Subcutaneous abdominal adipose tissue (tissue), 5 donors: ENCODE measurements at regions not wholly inside any gene's neighbourhood (a gene's known extent, or its start where the extent isn't known, plus 50 kb on each side); places are given as distances from the start of the nearest gene placed in this dataset.

ENCODE experiments used
- H3K27ac ChIP-seq: one replicate; pipeline ENCODE4 v1.7.0; 2013; ENCODE audit warnings: low read depth, mild to moderate bottlenecking, inconsistent platforms, low read length, moderate library complexity
- H3K27me3 ChIP-seq, 5 donors: one replicate each; pipeline ENCODE4 v1.7.0; 2013; ENCODE audit warnings: low read length in 5 of 5, inconsistent platforms in 1 of 5; ENCODE audit not compliant: control insufficient read depth in 5 of 5, insufficient read depth in 4 of 5
- H3K36me3 ChIP-seq, 5 donors: one replicate each; pipeline ENCODE4 v1.7.0; 2013; ENCODE audit warnings: low read length in 5 of 5; ENCODE audit not compliant: control insufficient read depth in 5 of 5, insufficient read depth in 5 of 5
- H3K4me1 ChIP-seq, 5 donors: one replicate each; pipeline ENCODE4 v1.7.0; 2013; ENCODE audit warnings: low read length in 5 of 5, mild to moderate bottlenecking in 3 of 5, moderate library complexity in 1 of 5; ENCODE audit not compliant: control insufficient read depth in 5 of 5, insufficient read depth in 5 of 5
- H3K4me3 ChIP-seq, 5 donors: one replicate each; pipeline ENCODE4 v1.7.0; 2013; ENCODE audit warnings: low read length in 5 of 5, low read depth in 1 of 5
- H3K9ac ChIP-seq, 5 donors: one replicate each; pipeline ENCODE4 v1.7.0; 2013; ENCODE audit warnings: low read length in 5 of 5, mild to moderate bottlenecking in 4 of 5, moderate library complexity in 3 of 5
- H3K9me3 ChIP-seq, 5 donors: one replicate each; pipeline ENCODE4 v1.7.0; 2013; ENCODE audit warnings: low read length in 5 of 5; ENCODE audit not compliant: control insufficient read depth in 5 of 5
- donor health status: healthy.
- donor health status: healthy.
- donor health status: healthy.
- donor health status: healthy.
- donor health status: healthy.

DNA sequence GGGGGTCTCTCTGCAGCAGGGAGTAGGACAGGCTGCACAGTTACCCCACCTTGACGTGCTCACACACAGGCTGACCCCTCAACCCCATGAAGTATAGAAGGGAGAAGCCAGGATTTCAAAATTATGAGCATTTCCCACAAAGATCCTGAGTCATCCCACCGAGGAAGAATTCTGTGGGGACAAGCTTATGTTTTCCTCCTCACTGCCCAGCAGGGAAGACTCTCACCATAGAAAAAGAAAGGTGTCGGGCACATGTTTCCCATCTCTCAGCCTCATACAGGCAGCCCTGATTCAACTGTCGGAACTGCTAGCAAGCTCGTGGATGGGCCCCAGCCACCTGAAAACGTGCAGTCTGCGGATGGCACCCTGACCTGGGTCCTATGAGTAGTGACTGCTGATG lies 499.7 kb upstream of the MKI67 start:
- peaks cover 0 to 1% (median 0%) of the 10 kb centered on the region in 5 donors for H3K4me1 ChIP-seq
- no peaks in the 10 kb centered on the region for H3K9me3 ChIP-seq
- no peak overlapping the region for H3K4me3 ChIP-seq
- no peak overlapping the region for H3K9ac ChIP-seq
- no peaks in the 10 kb centered on the region for H3K36me3 ChIP-seq
- no peak overlapping the region for H3K27ac ChIP-seq
- H3K27me3 ChIP-seq, result peaks cover 0 to 14% (median 4%) of the 10 kb centered on the region in 5 donors

DNA sequence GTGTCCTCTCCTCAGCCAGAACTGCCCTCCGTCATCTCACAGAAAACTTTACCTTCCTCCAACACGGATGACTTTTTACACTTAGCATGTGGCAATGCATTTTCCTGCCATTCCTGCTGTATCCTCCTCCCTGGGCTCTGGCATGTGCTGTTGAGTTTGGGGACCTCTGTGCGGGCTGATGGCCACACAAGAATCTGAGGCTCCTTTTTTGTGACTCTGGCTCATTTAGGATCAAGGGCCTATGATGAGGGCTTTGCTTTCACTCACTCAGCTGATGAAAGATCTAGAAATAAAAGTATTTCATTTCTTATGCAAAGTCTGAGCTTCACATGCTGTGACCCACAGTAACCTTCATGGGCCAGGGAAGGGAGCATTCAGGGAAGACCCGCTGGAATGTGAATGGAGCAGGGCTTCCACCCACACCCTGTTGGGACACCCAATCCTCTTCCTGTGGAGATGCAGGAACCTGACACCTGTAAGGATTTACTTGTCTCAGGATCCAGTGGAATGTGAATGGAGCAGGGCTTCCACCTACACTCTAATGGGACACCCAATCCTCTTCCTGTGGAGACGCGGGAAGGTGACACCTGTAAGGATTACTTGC lies 500.3 kb upstream of the MKI67 start:
- Histone ChIP-seq H3K4me3 (no peak overlapping the region), H3K9me3 (no peaks in the 10 kb centered on the region), H3K27ac (no peak overlapping the region), H3K9ac (no peak overlapping the region), H3K36me3 (no peaks in the 10 kb centered on the region), H3K27me3 (peaks cover 0 to 14% (median 4%) of the 10 kb centered on the region in 5 donors), H3K4me1 (peaks cover 0 to 4% (median 0%) of the 10 kb centered on the region in 5 donors)

DNA sequence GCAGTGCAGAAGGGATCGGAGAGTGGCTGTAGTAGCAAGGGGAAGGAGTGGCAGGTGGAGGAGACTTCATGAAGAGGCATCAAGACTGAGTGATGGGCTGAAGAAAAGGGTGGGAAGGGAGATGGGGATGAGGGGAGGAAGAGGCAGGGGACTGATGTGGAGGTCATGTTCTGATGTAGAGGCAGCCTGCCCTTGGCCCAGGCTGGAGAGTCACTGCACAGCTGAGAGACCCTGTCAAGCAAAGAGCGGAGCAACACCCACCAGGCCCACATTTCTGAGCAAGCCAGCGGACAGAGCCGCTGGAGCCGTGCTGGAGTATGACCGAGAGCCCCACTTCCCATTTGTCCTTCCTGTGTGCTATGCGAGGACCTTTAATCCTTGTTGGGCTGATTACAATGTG lies 501.6 kb upstream of the MKI67 start:
- Histone ChIP-seq H3K9ac (no peak overlapping the region), H3K27ac (no peak overlapping the region), H3K9me3 (no peaks in the 10 kb centered on the region), H3K36me3 (no peaks in the 10 kb centered on the region), H3K4me1 (peaks cover 0 to 7% (median 3%) of the 10 kb centered on the region in 5 donors), H3K4me3 (no peak overlapping the region), H3K27me3 (peaks cover 0 to 14% (median 4%) of the 10 kb centered on the region in 5 donors)

DNA sequence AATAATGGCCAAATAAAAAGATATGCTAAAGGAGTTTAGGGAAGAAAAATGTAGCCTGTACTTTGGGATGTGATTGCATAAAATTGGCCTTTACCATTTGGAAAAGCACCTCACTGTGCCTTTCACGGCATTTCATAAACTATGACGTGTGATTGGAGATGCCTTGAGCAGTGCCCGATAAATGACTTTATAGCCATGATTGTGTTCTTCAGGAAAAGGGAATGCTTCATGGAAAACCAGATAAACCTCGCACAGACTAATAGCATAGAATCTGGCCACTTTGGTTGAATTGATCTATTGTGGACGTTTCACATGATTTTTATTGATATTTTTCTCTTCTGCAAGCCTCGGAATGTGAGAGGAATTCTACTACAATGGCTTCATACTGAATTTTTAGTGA lies 502.0 kb upstream of the MKI67 start:
- no peak overlapping the region for H3K27ac ChIP-seq
- no peak overlapping the region for H3K9ac ChIP-seq
- no peaks in the 10 kb centered on the region for H3K9me3 ChIP-seq
- H3K4me3 ChIP-seq, result no peak overlapping the region
- peaks cover 0 to 7% (median 3%) of the 10 kb centered on the region in 5 donors for H3K4me1 ChIP-seq
- peaks cover 0 to 11% (median 4%) of the 10 kb centered on the region in 5 donors for H3K27me3 ChIP-seq
- no peaks in the 10 kb centered on the region for H3K36me3 ChIP-seq

DNA sequence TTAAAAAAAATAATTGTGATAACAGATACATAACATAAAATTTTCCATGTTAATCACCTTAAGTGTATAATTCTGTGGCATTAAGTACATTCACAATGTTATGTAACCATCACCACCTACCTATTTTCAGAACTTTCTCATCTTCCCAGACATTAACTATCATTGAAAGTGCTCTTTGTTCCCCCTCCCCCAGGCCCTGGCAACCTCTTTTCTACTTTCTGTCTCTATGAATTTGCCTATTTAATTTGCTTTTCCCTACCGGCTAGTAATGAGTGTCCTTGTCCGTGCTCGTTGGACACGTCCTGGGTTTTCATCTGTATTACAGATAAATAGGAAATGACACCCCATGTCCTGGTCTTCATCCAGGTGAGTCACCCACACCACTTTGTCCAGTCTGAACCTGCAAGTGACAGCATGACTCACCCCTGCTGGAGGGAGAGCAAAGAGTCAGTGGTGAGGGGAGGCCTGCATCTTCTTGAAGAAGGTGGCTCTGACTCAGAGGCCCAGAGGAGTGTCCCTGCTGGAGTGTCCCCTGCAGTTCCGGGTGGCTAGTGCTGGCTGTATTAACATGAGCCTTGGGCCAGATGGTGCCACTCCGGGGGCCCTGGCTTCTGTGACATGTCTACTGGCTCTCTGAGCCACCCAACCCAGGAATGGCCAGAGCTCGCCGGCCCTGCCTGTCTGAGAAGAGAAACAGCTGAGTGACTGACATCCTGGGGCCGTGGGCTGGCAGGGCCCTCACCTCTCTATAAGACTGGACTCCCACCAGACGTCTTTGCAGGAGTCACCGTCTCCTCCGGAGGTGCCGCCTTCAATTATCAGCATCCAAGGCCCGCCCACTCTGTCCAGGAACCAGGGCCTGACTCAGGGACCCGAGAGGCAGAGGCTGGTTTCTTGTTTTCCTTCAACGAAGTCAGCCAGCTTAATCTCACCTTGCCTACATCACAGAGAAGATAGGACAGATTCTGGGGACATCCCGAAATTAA lies 503.2 kb upstream of the MKI67 start:
- H3K4me1 ChIP-seq, result peaks cover 0 to 7% (median 3%) of the 10 kb centered on the region in 5 donors
- H3K36me3 ChIP-seq, result no peaks in the 10 kb centered on the region
- peaks cover 0 to 9% (median 4%) of the 10 kb centered on the region in 5 donors for H3K27me3 ChIP-seq
- H3K9ac ChIP-seq, result no peak overlapping the region
- H3K27ac ChIP-seq, result no peak overlapping the region
- no peaks in the 10 kb centered on the region for H3K9me3 ChIP-seq
- H3K4me3 ChIP-seq, result no peak overlapping the region

DNA sequence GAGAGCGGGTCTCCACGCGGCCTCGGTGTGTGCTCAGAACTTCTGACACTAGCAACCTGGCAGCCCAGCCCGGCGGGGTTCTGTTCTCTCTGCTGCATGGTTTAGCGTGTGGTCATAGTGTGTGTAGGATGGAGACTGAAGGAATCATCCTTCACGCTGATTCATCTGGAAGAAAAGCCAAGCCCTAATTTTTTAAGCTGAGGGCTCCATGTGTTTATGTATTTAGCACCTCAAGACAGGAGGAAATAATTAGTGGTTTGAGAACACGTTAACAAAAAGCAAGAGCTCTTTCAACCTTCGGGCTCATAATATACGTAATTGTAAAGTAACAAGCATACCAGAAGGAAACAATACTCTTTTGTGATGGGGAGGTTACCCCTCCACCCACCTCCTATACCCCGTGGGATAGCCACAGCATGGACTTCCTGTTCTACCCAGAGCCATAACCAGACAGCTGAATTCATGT lies 504.6 kb upstream of the MKI67 start:
- peaks cover 0 to 9% (median 0%) of the 10 kb centered on the region in 5 donors for H3K27me3 ChIP-seq
- H3K4me1 ChIP-seq, result peaks cover 0 to 7% (median 3%) of the 10 kb centered on the region in 5 donors
- H3K9me3 ChIP-seq, result no peaks in the 10 kb centered on the region
- H3K27ac ChIP-seq, result no peak overlapping the region
- no peaks in the 10 kb centered on the region for H3K36me3 ChIP-seq
- no peak overlapping the region for H3K4me3 ChIP-seq
- no peak overlapping the region for H3K9ac ChIP-seq

DNA sequence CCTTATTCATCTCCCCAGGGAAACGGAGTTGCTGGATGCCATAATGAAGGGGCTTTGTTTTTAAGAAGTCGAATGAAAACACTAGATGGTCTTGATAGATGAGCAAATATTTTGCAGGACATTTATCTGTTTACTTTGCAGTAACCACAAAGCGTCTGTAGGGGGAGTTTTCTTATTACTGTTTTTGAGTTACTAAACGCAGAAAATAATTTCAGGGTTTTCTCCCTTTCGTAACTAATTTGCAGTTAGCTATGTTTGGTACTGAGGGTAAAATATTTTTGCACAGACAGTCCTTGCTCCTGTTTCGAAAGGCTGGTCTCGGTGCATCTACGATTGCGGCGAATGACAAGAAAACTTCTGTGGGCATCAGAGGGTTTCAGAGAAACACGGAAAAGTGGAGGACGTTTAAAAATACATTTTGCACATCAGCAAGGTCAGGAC lies 505.6 kb upstream of the MKI67 start:
- no peaks in the 10 kb centered on the region for H3K9me3 ChIP-seq
- peaks cover 0 to 9% (median 0%) of the 10 kb centered on the region in 5 donors for H3K27me3 ChIP-seq
- no peak overlapping the region for H3K27ac ChIP-seq
- H3K4me3 ChIP-seq, result no peak overlapping the region
- no peak overlapping the region for H3K9ac ChIP-seq
- no peaks in the 10 kb centered on the region for H3K36me3 ChIP-seq
- peaks cover 0 to 7% (median 3%) of the 10 kb centered on the region in 5 donors for H3K4me1 ChIP-seq

DNA sequence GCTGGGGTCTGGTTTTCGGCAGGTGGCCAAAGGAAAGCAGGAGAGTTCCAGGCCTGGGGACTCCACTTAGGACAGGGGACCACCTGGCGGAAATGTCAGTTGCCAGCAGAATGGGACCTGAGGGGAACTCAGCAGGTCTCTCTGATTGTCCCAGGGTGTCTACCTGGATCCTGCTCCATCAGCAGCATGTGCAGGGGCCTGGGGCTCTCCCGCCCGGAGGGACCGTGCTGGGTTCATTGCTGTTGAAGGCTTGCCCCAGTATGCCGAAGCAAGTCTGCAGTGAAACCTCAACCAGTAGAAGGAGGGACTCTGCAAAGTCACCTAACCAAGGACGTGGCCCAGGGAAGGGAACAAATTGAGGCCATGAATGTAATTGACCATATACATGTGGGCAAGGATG lies 506.5 kb upstream of the MKI67 start:
- H3K36me3 ChIP-seq, result no peaks in the 10 kb centered on the region
- no peak overlapping the region for H3K27ac ChIP-seq
- H3K9me3 ChIP-seq, result no peaks in the 10 kb centered on the region
- H3K4me3 ChIP-seq, result no peak overlapping the region
- H3K27me3 ChIP-seq, result peaks cover 0 to 9% (median 0%) of the 10 kb centered on the region in 5 donors
- peaks cover 0 to 7% (median 3%) of the 10 kb centered on the region in 5 donors for H3K4me1 ChIP-seq
- no peak overlapping the region for H3K9ac ChIP-seq

DNA sequence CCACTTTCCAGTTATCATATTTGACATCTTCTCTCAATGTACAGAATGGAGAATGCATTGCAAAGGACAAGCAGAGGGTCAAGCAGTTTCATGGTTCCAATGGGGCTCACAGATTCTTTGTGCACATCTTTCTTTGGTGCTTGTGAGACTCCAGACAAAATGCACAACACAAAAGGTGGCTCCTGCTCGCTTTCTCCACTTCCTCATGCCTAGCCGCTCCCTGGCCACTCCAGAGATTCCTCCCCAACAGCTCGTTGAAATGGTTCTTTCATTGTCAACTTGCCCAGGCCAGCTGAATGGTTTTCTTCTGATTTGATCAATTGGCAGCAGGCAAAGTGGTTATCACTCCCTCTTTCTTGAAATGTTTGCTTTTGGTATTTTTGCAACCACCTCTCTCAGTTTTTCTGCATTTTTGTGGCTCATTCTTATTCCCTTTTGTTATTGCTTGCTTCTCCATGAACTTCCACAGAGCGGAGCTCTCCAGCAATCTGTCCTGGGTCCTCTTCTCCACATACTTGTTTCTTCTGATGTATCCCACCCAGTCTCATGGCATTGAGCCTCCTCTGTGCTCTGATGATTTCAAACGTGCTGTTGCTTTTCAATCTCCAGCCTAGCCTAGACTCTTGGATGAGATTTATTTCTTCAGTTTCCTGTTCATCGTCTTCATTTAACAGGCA lies 507.8 kb upstream of the MKI67 start:
- no peak overlapping the region for H3K9ac ChIP-seq
- H3K4me1 ChIP-seq, result peaks cover 0 to 7% (median 3%) of the 10 kb centered on the region in 5 donors
- H3K9me3 ChIP-seq, result peaks cover 0 to 6% (median 0%) of the 10 kb centered on the region in 5 donors
- no peak overlapping the region for H3K4me3 ChIP-seq
- H3K27ac ChIP-seq, result no peak overlapping the region
- H3K27me3 ChIP-seq, result peaks cover 0 to 9% (median 0%) of the 10 kb centered on the region in 5 donors
- no peaks in the 10 kb centered on the region for H3K36me3 ChIP-seq
